Pons (tissue), 1 donor: ENCODE measurements at regions not wholly inside any gene's neighbourhood (a gene's known extent, or its start where the extent isn't known, plus 50 kb on each side); places are given as distances from the start of the nearest gene placed in this dataset.

Source experiments
- DNase-seq: peaks from one replicate; pipeline ENCODE4 v3.0.0-alpha.2; 2016; ENCODE audit warnings: low spot score

DNA sequence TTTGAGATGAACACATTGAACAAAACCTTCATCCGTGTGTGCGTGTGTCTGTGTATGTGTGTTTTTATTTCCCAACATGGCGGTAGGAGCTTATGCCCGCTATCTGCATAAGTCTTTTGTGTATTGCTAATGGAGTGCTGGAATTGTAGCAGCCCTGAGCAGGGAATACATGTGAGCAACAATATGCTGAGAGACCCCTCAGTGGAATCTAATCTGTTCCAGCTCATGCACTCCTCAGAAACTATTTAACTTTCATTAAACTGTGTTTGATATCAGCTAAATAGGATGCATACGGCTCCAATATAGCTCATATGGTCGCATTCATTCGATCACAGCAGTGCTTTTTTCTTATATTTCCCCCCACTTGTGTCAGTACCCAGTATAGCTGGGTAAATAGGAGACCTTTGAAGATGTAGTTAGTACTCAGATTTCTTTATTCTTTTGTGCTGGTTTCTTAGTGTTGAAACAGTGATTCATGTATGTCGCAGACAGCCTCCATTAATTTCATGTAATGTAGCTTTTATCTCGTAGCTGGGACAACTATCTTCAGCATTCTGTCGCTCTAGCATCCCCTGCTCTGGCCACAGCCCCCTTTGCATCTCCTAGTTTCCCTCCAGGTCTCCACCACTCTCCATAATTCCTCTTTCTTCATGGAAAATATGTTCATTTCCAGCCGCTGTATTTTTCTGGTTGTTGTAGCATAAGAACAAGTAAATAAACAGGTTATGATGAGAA is 891.2 kb downstream of the BCL11A start:
- no peak for DNase-seq

GRCh38 chr2:59660262-59660661 is 893.2 kb downstream of the BCL11A start:
- no peak for DNase-seq

DNA sequence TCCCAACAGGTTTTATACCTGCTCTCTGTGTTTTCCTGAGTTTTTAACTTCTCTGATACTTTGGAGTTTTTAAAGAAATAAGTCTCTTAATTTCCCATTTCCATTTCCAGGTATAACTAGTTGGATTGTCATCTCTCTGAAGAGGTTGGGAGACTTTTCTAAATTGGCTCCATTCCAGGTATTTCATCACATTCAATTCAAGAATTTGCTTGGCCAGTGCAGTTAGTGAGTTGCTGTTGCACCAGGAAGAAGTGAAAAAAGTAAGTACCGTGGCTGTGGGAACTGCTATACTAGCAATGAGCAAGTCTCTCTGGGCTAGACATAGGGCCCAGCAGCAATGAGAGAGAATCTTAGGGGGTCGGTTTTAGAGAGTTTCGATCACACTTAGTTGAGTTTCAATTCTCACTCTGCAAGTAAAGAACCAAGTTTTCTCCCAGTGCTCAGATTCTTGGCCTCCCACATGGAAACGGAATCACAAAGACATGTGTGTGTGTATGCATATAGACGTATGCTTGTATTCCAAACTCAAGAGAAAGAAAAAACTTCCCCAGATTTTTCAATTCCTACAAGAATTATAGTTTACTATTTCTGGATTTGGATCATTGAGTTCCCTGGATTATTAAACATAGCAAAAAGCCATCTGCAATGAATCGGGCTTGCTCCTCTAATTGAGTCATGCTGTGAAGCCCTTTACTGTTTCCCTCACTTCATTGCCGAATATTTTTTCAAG is 894.4 kb downstream of the BCL11A start:
- DNase-seq: no peak

DNA sequence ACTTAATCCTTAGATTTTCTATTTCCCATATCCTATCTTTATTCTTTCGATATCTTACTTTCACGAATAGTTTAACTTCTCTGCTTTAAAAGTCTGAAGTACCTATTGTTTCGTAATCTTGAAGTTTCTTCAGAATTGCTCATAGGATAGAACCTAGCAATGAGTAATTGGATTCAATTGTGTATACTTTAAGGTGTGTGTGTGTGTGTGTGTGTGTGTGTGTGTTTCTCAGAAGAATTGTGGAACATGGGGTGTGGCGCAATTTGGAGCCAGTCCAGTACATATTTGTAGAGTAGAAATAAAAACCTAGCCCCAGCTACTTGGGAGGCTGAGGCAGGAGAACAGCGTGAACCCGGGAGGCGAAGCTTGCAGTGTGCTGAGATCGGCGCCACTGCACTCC is 897.6 kb downstream of the BCL11A start:
- DNase-seq: no peak

- no peak for DNase-seq
Observed at GRCh38 chr2:59654710-59655109, 898.7 kb downstream of the BCL11A start.

- no peak for DNase-seq
Observed at GRCh38 chr2:59653164-59653563, 900.3 kb downstream of the BCL11A start.

GRCh38 chr2:59630789-59631188 is 922.7 kb downstream of the BCL11A start:
- DNase-seq: no peak

DNA sequence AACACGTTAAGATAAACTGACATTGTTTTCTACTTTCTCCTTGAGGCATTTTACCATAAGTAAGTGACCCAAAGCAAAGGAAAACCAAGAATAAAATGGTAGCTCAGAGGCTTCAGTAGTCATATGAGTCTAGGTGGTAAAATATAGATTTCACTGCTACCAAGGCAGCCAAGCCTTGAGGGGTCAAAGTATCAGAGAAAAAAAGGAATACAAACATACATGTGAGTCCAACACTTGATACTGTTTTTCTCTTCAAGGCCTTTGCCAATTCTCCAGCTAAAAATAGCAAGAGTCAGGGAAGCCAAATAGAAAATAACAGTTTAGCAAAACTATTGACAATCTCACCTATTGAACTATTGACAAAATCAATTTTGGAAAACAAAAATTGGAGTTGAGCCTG is 925.9 kb downstream of the BCL11A start:
- DNase-seq: no peak

DNA sequence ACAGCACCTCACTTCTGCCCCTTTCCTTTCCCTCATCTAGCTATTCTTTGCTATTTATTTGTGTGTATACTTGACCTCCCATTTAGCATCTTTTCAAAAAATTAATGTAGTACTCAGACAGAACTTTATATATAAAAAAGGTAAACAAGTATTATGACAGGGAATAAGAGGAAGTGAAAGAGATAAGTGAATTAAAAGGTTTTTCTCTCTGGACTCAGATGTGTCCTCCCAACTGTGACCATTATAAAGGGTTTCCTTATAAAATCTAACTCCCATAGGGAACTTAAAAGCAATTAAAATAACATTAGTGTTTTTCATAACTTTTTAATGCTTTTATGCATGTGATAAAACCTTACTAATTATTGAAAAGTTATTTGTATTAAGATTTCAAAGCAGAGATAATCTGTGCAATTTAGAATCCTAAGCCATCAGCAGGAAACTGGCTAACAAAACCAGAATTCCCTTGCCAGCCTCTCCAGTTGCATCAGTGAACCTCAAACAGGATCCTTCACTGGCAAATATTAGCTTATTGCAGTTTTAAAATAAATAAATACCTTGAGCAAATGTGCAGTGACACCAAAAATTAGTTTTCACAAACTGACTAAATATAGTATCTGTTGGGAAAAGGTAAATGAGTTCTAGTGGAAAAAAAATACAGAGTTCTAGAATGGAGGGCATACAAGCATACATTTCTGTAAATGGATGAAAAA is 930.7 kb downstream of the BCL11A start:
- no peak for DNase-seq

GRCh38 chr2:59604123-59604522 is 949.3 kb downstream of the BCL11A start:
- DNase-seq: no peak

DNA sequence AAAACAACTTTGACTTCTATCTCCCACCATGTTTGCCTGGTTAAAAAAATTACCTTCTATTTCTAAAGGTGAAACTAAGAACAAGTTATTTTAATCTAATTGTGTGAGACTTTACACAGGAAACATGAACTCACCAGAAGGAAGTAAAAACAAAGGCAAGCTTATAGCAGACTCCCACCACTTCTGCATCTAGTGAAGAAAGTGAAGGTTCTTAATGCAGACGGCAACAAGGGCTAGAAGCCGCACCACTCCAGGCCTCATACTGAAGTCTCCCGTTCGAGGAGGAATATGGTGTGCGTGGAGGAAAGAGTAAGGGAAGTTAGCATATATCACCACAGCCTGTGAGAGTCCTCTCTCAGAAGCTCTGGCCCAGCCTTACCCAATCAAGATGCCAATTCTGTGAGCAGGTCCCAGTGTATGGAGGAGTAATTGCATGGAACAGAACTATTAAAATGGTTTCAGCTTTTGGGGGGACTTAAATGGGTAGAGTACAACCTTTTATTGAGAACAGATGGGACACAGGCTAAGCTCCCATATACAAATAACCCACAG is 958.7 kb downstream of the BCL11A start:
- DNase-seq: no peak

DNA sequence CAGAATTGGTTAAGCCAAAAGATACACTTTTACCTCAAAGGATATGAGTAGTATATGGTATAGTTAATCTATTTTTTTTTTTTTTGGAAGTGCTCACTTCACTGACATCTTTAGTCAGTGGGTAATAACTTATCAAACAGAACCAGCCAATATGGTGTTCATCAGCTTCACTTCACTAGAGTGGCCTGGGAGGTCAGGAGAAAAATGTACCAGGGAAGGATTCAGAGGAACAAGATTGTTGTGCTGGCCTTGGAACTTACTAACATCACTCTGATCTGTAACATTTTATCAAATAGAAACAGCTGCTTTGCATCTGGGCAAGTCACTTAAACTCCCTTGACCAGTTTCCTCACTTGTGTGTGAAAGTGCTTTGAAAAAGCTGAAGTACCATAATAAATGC is 962.7 kb downstream of the BCL11A start:
- no peak for DNase-seq

GRCh38 chr2:59589881-59590280 is 963.6 kb downstream of the BCL11A start:
- DNase-seq: no peak

- no peak for DNase-seq
Observed at GRCh38 chr2:59588286-59588685, 965.2 kb downstream of the BCL11A start.

DNA sequence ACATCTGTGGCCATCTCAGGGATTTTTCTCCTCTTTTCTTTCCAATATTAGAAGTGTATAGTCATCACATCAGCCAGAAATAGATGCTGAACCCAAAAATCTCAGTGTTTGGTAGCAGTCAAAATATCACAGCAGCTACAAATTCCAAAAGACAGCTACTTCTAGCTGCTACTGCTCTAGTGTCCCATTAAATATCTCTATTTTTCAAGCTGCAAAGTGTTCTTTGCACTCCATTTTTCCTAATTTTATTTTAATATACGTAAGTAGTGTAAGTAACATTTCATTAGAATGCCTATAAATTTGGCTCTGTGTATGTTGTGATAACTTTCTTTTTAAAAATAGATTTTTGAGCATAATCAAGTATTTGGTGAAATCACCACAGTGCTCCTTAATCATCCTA is 967.3 kb downstream of the BCL11A start:
- no peak for DNase-seq

GRCh38 chr2:59585655-59586054 is 967.8 kb downstream of the BCL11A start:
- no peak for DNase-seq

- DNase-seq: no peak
Observed at GRCh38 chr2:59584958-59585357, 968.5 kb downstream of the BCL11A start.

DNA sequence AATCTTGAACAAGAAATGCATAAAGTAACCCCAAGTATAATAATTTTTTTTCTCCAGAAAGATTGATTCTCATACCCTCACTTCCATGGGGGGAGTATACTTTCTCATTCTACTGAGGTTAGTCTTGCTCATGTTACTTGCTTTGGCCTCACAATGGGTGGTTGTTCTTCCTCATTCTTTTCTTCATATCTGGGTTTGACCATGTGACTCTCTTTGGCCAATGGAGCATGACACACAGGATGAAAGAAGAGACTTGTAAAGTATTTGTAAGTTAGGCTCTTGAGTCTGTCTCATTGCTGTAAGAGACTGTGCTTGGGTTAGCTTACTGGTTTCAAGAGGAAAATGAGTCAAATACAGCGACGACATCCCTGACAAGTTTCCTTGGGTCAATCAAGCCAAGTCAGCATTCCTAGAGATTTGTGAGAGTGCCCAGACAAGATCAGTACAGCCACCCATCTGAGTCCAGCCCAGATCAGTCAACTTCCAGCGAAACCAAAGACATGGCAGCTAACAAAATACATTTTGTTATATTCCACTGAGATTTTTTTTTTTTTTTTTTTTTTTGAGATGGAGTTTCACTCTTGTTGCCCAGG is 970.2 kb downstream of the BCL11A start:
- no peak for DNase-seq

DNA sequence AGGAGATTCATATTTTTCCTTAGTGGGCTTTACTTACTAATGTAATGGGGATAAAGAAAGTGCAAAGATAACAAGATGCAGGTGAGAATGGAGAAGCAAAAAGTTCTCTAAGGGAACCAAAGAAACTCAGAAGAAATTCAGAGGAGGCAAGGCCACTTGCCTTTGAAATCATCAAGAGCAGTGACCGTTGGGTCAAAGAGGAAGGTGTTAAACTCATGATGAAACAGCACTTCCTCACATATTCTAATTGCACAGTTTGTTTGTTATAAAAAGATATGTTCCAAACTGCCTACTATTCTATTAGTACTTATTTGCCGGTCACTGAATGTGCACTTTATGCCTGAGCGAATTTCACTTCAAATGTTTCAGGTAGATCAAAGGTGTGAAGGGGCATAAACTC is 975.1 kb downstream of the BCL11A start:
- no peak for DNase-seq

DNA sequence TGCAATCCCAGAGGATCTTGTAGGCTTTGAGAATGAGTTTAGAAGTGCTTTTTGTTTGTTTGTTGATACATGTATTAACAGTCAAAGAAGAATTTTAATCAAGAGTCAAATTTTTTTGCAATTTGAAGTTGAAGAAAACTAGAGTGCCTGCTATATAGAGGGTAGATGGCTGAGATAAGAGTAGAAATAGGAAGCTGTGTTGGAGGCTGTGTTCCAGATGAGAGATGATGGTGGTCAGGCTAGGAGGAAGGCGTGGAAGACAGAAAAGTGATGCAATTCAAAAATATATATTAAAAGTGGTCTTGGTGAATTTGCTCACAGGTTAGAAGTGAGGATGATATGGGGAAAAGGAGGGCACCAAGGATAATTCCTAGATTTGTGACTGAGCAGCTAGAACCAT is 978.3 kb downstream of the BCL11A start:
- DNase-seq: no peak

- DNase-seq: no peak
Observed at GRCh38 chr2:59572227-59572626, 981.2 kb downstream of the BCL11A start.

DNA sequence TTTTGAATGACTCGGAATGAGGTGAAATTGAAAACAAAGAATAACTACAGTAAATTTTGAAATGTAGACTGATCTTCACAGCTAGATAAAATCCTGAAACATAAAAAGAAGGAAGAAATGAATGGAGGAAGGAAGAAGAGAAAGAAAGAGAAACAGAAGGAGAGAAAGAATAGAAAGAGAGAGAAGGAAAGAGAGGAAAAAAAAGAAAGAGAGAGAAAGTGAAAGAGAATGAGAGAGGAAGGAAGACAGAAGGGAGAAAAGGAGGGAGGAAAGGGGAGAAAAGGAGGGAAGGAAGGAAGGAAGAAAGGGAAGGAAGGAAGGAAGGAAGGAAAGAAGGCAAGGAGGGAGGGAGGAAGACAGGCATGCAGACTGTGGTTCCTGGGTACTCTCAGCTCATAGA is 982.6 kb downstream of the BCL11A start:
- DNase-seq: no peak
